ENCODE measurements at regions not wholly inside any gene's neighbourhood (a gene's known extent, or its start where the extent isn't known, plus 50 kb on each side); places are given as distances from the start of the nearest gene placed in this dataset.

DNA sequence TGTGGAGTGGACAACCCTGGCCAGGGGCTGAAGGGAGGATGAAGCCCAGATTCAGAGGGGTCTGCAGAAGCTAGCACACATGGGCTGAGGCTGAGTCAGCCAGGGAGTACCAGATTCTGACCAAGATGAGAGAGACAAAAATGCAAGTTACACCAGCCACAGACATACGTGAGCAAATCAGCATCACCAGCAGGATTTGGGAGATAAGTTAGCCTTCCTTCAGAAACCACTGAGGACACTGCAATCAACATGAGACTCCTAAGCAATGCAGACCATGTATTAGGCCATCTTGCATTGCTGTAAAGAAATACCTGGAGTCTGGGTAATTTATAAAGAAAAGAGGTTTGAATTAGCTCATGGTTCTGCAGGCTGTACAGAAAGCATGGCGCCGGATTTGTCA is 57.0 kb upstream of the PAGE5 start:
- TF ChIP-seq CTCF (conservative IDR thresholded peaks at IDR 0.05; ENCODE audit: low read depth, low read length) (no peak), POLR2A (IDR thresholded peaks at IDR 0.05; ENCODE audit: low read depth, low read length) (no peak), CEBPB (IDR thresholded peaks at IDR 0.05; ENCODE audit: low read depth, low read length) (no peak), RAD21 (IDR thresholded peaks at IDR 0.05; ENCODE audit: low read length) (no peak), CHD1 (IDR thresholded peaks at IDR 0.05; ENCODE audit: low read depth, low read length) (no peak), RFX5 (IDR thresholded peaks at IDR 0.05; ENCODE audit: low read depth, low read length) (no peak), MXI1 (IDR thresholded peaks at IDR 0.05; ENCODE audit: borderline replicate concordance, low read depth, low read length) (no peak), SMC3 (IDR thresholded peaks at IDR 0.05; ENCODE audit: low read depth, low read length) (no peak), BHLHE40 (IDR thresholded peaks at IDR 0.05; ENCODE audit: low read depth, low read length) (no peak), RCOR1 (IDR thresholded peaks at IDR 0.05; ENCODE audit: insufficient replicate concordance, low read length) (no peak)
- TF ChIP-seq, protein P1, sequence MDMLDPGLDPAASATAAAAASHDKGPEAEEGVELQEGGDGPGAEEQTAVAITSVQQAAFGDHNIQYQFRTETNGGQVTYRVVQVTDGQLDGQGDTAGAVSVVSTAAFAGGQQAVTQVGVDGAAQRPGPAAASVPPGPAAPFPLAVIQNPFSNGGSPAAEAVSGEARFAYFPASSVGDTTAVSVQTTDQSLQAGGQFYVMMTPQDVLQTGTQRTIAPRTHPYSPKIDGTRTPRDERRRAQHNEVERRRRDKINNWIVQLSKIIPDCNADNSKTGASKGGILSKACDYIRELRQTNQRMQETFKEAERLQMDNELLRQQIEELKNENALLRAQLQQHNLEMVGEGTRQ (IDR thresholded peaks at IDR 0.05; ENCODE audit: low read depth, low read length): no peak

Measured in IMR-90 (cell line).